GM19351 (cell line): ENCODE measurements at regions not wholly inside any gene's neighbourhood (a gene's known extent, or its start where the extent isn't known, plus 50 kb on each side); places are given as distances from the start of the nearest gene placed in this dataset.
"Not testable (repeated sequence)": the region's sequence is repeated elsewhere in the genome, so short reads cannot be mapped to it uniquely, and the experiment has no call there.

Experiments used
- ATAC-seq: cut with Tn5 transposase; IDR thresholded peaks from one replicate; pipeline ENCODE4 v1.9.1; 2021; ENCODE audit warnings: mild to moderate bottlenecking, moderate library complexity; ENCODE audit not compliant: unreplicated experiment

DNA sequence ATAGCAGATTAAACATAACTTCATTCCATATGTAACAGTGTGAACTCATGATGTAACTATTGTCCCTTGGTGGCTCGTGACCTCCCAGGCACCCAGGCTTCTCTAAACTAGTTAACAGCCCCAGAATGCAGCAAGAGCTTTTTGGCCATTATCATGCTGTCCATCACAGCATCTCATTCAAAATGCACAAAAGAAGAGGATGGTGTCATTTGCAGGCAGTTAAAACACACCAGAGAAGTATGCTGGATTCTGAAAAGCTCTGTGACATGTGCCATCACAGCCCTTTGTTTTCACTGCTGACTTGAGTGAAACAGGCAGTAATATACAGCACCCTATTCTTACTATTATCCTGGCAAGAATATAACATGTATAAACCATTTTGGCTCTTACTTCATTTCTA lies 117.6 kb upstream of the CHMP2B start:
- no peak for ATAC-seq

- no peak for ATAC-seq
Measured at GRCh38 chr3:87101861-87102625, 111.1 kb upstream of the VGLL3 start.

DNA sequence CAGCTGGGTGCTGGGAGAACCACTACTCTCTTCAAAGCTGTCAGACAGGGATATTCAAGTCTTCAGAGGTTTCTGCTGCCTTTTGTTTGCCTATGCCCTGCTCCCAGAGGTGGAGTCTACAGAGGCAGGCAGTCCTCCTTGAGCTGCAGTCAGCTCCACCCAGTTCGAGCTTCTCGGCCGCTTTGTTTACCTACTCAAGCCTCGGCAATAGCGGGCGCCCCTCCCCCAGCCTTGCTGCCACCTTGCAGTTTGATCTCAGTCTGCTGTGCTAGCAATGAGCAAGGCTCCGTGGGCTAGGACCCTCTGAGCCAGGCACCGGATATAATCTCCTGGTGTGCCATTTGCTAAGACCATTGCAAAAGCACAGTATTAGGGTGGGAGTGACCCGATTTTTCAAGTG lies 106.8 kb upstream of the VGLL3 start:
- not testable (repeated sequence) for ATAC-seq

DNA sequence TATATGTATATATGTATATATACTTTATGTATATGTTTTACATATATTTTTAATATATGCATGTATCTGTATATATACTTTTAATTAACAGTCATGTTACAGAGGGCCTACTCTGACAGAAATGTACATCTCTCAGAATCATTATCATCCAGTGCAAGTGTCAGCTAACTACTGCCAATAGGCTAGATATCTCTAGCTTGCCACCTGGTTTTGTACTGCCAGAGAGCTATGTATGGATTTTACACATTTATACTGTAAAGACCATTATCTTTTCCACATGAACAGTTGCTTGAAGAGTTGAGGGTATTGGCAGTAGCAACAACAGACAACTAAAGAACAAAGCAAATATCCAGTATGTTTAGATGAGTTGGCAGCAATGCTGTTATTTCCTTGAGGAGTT lies 99.7 kb upstream of the VGLL3 start:
- ATAC-seq: no peak

- peak; percentile 61 for ATAC-seq
Measured at GRCh38 chr3:87088993-87089841, 98.3 kb upstream of the VGLL3 start.

GRCh38 chr3:87088430-87088992 lies 97.6 kb upstream of the VGLL3 start:
- ATAC-seq: peak; percentile 2

DNA sequence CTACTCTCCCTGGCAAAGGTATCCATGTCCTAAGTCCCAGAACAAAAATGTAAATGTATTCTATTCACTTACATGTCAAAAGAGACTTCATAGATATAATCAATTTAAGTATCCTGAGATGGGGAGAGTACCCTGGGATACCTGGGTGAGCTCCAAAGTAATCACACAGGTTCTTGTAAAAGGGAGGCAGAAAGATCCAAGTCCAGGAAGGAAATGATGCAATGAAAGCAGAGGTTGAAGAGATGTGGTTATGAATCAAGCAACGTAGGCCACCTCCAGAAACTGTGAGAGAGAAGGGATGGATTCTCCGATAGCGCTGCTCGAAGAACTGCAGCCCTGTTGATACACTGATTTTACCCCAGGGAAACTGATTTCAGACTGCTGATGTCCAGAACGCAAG lies 93.9 kb upstream of the VGLL3 start:
- no peak for ATAC-seq

- peak; percentile 87 for ATAC-seq
Measured at GRCh38 chr3:87082796-87083440, 92.0 kb upstream of the VGLL3 start.

DNA sequence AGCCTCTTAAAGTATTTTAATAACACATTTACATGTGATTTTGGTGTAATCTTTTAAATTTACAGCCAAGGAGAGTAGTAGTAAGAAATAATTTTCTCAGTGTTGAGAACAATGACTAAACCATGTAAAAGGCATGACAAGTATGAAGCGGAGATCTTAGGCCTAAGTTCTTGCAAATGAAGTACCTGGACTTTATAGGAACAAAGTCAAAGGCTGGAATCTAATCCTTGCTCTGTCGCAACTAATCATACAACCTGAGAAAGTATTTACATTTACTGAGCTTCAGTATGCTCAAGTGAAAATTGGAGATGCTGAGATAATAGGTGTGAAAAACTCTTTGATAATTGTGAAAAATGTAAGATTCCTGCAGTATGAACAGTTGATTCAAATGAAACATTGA lies 86.4 kb upstream of the VGLL3 start:
- no peak for ATAC-seq

DNA sequence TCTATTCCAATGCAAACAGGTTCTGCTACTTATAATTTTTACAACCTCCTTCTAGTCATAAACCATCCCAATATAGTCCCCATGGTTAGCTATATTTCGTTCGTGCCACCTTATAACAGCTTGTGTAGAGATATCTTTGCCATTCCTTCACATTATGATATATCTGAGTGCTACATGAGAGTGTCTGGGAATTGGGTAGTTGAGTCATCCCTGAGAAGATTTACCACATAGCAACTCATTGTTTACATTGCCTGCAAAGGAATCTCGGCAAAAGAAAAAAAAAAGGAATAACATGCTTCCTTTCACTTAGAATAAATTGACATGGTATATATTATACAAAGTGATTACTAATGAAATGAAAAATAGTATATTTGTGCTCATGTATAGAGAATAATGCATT lies 86.0 kb upstream of the VGLL3 start:
- no peak for ATAC-seq

GRCh38 chr3:87073496-87074145 lies 82.7 kb upstream of the VGLL3 start:
- no peak for ATAC-seq

DNA sequence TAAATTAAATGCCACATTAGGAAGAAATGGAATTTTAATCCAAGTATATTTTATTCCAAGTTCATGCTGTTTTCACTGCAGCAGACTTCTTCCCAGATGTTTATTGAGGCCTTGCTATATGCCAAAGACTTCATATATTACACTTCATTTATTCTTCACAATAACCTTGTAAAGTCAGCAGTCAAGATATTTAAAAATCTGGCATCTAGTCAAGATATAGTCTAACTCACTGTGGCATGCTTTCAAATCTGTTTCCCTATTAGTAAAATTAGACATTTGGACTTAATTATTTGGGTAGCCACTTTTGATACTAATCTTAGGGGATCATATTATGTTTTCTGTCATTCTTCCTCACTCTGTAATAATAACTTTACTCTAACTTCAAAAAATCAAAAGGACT lies 81.5 kb upstream of the VGLL3 start:
- ATAC-seq: no peak

DNA sequence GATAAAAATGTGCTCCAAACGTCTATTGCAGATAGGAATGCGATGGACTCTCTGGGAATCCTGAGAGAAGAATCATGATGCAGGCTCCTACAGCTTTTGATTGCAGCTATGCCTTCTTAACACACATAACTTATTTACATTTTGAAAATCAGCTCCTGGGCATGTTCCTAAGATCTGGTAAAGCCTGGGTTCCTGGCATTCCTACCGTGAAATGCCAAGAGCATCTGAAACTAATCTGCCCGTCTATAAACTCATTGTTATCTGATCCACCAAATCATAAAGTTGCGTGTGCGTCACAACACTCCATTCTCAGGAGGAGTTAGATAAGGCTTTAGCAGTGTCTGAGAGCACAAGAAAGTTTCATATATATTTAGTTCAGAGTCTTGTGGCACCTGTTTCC lies 79.0 kb upstream of the VGLL3 start:
- no peak for ATAC-seq

DNA sequence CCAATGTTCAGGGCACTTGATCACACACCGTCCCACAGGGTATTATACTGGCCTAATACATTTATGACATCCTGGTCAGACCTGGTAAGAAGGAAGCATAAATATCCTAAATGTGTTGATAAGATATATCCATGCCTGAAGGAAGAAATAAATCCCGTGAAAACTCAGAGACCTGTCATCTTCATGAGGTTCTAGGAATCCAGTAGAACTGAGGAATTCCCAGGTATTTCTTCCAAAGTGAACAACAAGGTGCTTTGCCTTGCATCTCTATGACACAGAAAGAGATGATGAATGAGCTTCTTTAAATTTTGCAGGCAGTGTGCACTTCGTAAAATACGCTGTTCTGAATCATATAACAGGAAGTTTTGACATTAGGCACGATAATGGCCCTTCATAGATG lies 78.1 kb upstream of the VGLL3 start:
- ATAC-seq: no peak

DNA sequence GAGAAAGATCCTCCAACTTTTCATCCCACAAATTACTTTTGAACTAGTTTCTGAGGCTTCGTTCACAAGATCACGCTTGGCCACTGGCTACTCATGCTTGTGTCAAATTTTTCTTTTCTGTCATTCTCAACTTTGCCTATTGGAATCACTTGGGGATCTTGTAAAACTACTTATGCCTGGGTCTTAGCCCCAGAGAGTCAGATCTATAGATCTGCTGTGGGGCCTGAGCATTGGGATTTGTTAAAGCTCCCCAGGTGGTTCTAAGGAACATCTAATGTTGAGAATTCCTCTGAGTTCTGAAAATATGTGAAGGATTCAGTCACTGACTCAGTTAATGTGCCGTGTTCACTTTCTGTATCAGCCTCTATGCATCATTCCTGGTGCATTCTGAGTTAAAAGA lies 71.7 kb upstream of the VGLL3 start:
- ATAC-seq: no peak

DNA sequence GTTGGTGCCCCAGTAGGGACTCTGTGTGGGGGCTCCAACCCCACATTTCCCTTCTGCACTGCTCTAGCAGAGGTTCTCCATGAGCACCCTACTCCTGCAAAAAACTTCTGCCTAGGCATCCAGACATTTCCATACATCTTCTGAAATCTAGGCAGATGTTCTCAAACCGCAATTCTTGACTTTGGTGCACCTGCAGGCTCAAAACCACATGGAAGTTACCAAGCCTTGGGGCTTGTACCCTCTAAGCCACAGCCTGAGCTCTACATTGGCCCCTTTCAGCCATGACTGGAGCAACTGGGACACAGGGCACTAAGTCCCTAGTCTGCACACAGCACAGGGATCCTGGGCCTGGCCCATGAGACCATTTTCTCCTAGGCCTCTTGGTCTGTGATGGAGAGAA lies 66.5 kb upstream of the VGLL3 start:
- no peak for ATAC-seq

DNA sequence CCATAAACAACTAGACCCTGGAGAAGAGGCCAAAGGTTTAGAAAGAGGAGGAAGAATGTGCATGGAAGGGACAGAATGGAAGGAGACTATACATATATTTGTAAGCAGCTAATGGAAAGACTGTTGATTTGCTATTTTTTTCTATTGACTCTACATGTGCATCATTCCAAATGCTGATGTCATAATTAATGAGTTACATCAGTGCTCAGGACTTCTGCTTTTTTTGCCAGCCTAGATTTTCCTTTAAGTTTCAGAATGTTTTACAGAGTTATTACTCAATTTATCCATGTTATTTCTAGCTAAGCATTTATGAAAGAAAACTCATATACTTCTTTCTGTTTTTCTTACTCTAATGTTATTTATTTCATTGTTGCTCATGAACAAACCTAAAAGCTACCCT lies 62.6 kb upstream of the VGLL3 start:
- ATAC-seq: no peak

GRCh38 chr3:87052499-87053260 lies 61.7 kb upstream of the VGLL3 start:
- no peak for ATAC-seq

DNA sequence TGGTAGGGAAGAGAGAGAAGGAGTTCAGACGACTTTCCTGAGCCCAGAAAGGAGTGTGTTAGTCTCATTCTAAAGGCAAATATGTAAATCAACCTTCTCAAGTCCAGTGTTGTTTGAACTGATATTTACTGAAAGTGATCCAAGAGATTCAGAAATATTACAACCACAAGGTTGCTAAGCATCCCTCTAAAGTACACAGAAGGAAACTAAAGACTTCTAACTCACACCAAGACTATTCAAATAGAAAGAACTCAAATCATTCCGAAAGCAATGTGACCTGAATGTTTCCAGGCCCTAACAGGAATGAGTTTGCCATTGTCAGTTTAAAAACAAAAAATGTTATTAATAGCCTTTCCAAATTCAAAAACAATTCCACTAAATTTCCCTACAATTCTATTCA lies 56.9 kb upstream of the VGLL3 start:
- ATAC-seq: peak; percentile 56

- no peak for ATAC-seq
Measured at GRCh38 chr3:87046241-87046640, 55.3 kb upstream of the VGLL3 start.
